ENCODE measurements at regions not wholly inside any gene's neighbourhood (a gene's known extent, or its start where the extent isn't known, plus 50 kb on each side); places are given as distances from the start of the nearest gene placed in this dataset.

DNA sequence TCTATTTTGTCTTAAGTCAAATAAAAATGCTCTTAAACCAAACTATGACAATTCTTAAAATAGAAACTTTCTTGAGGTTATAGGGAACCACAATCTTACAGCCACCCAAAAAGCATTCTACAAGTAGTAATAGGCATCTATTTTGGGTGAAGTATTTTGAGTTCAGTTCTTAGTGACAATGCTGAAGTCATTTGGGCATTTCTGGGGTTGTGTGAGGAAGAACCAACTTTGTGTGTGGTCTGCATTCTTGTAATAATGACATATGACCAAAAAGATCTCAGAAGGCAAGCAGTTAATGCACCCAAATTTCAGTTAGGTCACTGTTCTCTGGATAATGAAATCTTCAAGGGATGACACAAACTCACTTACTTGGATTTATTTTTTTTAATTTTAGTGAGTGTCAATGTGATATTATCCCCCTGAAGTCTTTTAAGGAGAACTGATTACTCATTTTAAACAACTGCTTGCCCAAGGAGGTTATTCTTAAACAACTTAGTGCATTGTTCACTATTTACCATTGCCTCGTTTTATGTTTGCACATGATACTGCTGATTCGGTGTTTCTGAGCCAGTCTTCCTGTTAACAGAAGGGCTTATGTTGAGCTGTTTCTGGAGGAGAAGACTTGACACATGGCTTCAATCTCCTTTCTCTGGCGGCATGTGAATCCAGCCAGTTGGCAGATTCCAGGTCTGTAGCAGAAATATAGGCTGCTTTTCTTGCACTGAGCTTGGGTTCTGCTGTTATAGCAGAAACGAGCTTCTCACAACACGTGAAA is 618.9 kb downstream of the BCKDHB start:
- no peaks in the 10 kb centered on the region for H3K27me3 ChIP-seq (replicated peaks; ENCODE audit: control insufficient read depth, insufficient read depth, low read length)
- no peaks in the 10 kb centered on the region for H3K36me3 ChIP-seq (ENCODE audit: control insufficient read depth, insufficient read depth, low read length)
- TF ChIP-seq, protein P1, sequence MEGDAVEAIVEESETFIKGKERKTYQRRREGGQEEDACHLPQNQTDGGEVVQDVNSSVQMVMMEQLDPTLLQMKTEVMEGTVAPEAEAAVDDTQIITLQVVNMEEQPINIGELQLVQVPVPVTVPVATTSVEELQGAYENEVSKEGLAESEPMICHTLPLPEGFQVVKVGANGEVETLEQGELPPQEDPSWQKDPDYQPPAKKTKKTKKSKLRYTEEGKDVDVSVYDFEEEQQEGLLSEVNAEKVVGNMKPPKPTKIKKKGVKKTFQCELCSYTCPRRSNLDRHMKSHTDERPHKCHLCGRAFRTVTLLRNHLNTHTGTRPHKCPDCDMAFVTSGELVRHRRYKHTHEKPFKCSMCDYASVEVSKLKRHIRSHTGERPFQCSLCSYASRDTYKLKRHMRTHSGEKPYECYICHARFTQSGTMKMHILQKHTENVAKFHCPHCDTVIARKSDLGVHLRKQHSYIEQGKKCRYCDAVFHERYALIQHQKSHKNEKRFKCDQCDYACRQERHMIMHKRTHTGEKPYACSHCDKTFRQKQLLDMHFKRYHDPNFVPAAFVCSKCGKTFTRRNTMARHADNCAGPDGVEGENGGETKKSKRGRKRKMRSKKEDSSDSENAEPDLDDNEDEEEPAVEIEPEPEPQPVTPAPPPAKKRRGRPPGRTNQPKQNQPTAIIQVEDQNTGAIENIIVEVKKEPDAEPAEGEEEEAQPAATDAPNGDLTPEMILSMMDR (IDR thresholded peaks at IDR 0.05; ENCODE audit: insufficient read depth, low read length, poor library complexity, severe bottlenecking): no peak
- no peak for DNase-seq (ENCODE audit: extremely low read depth, insufficient read length)
- no peak overlapping the region for H3K4me3 ChIP-seq (replicated peaks; ENCODE audit: low read depth, low read length)

GRCh38 chr6:80720824-80721223 is 614.4 kb downstream of the BCKDHB start:
- H3K4me3 ChIP-seq (replicated peaks; ENCODE audit: low read depth, low read length): no peak overlapping the region
- no peak for DNase-seq (ENCODE audit: extremely low read depth, insufficient read length)
- no peaks in the 10 kb centered on the region for H3K36me3 ChIP-seq (ENCODE audit: control insufficient read depth, insufficient read depth, low read length)
- TF ChIP-seq, protein P1 (IDR thresholded peaks at IDR 0.05; ENCODE audit: insufficient read depth, low read length, poor library complexity, severe bottlenecking): no peak
- no peaks in the 10 kb centered on the region for H3K27me3 ChIP-seq (replicated peaks; ENCODE audit: control insufficient read depth, insufficient read depth, low read length)

DNA sequence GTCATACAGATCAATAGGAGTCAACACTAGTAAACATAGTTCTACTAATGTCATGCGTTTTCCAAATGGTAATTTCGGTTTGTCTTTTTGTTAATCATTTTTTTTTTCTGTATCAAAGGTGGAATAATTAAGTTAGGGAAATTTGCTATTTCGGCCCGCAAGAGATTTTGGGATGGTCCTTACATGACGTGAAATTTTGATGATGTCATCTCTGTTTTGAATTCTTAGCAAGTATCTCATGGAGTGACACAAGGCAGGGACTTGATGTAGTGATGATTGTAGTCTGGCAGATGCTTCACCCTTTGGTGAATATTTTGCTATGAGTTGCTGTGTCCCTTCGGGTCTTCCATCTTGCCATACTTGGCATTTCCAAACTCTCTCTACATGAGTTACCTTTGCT is 608.0 kb downstream of the BCKDHB start:
- Histone ChIP-seq H3K4me3 (replicated peaks; ENCODE audit: low read depth, low read length) (no peak overlapping the region), H3K27me3 (replicated peaks; ENCODE audit: control insufficient read depth, insufficient read depth, low read length) (no peaks in the 10 kb centered on the region), H3K36me3 (ENCODE audit: control insufficient read depth, insufficient read depth, low read length) (no peaks in the 10 kb centered on the region)
- TF ChIP-seq, protein P1 (IDR thresholded peaks at IDR 0.05; ENCODE audit: insufficient read depth, low read length, poor library complexity, severe bottlenecking): no peak
- DNase-seq (ENCODE audit: extremely low read depth, insufficient read length): no peak

- no peak for DNase-seq (ENCODE audit: extremely low read depth, insufficient read length)
- Histone ChIP-seq H3K36me3 (ENCODE audit: control insufficient read depth, insufficient read depth, low read length) (no peaks in the 10 kb centered on the region), H3K27me3 (replicated peaks; ENCODE audit: control insufficient read depth, insufficient read depth, low read length) (no peaks in the 10 kb centered on the region), H3K4me3 (replicated peaks; ENCODE audit: low read depth, low read length) (no peak overlapping the region)
- TF ChIP-seq, protein P1 (IDR thresholded peaks at IDR 0.05; ENCODE audit: insufficient read depth, low read length, poor library complexity, severe bottlenecking): no peak
These were observed 592.0 kb downstream of the BCKDHB start for GRCh38 chr6:80698459-80698858.

DNA sequence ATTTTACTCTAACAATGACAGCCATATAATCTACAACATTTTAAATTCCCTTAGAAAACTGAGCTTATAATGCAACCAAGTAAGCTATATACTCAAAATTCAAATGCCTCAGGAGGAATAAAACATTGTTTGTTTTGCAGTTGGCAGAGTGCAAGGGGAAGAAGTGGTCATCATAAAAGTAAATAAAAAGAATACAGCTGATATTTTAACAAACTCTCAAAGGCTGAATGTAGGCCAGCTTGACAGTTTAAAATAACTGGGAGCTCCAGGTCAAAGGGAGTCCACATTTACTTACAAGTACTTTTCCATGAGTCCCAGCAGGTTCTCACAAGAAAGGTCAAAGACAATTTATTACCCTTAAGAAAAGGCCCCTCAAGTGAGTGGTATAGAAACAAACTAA is 589.8 kb downstream of the BCKDHB start:
- Histone ChIP-seq H3K4me3 (replicated peaks; ENCODE audit: low read depth, low read length) (no peak overlapping the region), H3K27me3 (replicated peaks; ENCODE audit: control insufficient read depth, insufficient read depth, low read length) (no peaks in the 10 kb centered on the region), H3K36me3 (ENCODE audit: control insufficient read depth, insufficient read depth, low read length) (no peaks in the 10 kb centered on the region)
- DNase-seq (ENCODE audit: extremely low read depth, insufficient read length): no peak
- TF ChIP-seq, protein P1 (IDR thresholded peaks at IDR 0.05; ENCODE audit: insufficient read depth, low read length, poor library complexity, severe bottlenecking): no peak
